ENCODE measurements at regions not wholly inside any gene's neighbourhood (a gene's known extent, or its start where the extent isn't known, plus 50 kb on each side); places are given as distances from the start of the nearest gene placed in this dataset.

GRCh38 chr1:57819893-57820292 is 396.0 kb upstream of the DAB1 start:
- TF ChIP-seq, protein P1, sequence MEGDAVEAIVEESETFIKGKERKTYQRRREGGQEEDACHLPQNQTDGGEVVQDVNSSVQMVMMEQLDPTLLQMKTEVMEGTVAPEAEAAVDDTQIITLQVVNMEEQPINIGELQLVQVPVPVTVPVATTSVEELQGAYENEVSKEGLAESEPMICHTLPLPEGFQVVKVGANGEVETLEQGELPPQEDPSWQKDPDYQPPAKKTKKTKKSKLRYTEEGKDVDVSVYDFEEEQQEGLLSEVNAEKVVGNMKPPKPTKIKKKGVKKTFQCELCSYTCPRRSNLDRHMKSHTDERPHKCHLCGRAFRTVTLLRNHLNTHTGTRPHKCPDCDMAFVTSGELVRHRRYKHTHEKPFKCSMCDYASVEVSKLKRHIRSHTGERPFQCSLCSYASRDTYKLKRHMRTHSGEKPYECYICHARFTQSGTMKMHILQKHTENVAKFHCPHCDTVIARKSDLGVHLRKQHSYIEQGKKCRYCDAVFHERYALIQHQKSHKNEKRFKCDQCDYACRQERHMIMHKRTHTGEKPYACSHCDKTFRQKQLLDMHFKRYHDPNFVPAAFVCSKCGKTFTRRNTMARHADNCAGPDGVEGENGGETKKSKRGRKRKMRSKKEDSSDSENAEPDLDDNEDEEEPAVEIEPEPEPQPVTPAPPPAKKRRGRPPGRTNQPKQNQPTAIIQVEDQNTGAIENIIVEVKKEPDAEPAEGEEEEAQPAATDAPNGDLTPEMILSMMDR (IDR thresholded peaks at IDR 0.05) = no peak
- no peak for TF ChIP-seq EZH2 (IDR thresholded peaks at IDR 0.05; ENCODE audit: borderline replicate concordance, insufficient read depth, low read depth, low read length, poor library complexity, severe bottlenecking)
- no peaks in the 10 kb centered on the region for H3K4me1 ChIP-seq (ENCODE audit: control insufficient read depth in 2 of 2, insufficient read depth in 2 of 2, low read length in 2 of 2)
- no peaks in the 10 kb centered on the region for H3K36me3 ChIP-seq (replicated peaks in 1 of 2; ENCODE audit: control extremely low read depth in 1 of 2, control insufficient read depth in 1 of 2, extremely low read depth in 1 of 2, insufficient read depth in 2 of 2, low read length in 1 of 2)
- WGBS (ENCODE audit: insufficient coverage) = 47% methylated on average over 4 of the region's 4 CpGs
- no peak overlapping the region for H3K27ac ChIP-seq (ENCODE audit: low read length in 2 of 2)
- no peak overlapping the region for H3K9ac ChIP-seq (ENCODE audit: low read length)
- ChIA-PET POLR2A (no interaction called here), CTCF (no interaction called here)
- H4K20me1 ChIP-seq (ENCODE audit: control insufficient read depth, insufficient read depth, low read length, poor library complexity, severe bottlenecking) = no peaks in the 10 kb centered on the region
- no peaks in the 10 kb centered on the region for H3K27me3 Mint-ChIP-seq
- intact Hi-C loops (cut with micrococcal nuclease) = no loop called here
- no peak overlapping the region for H3K4me3 ChIP-seq (ENCODE audit: control extremely low read depth in 1 of 5, extremely low read depth in 1 of 5, insufficient read depth in 1 of 5, low read depth in 2 of 5, low read length in 4 of 5)
- H3K9me3 Mint-ChIP-seq (ENCODE audit: insufficient read depth) = no peaks in the 10 kb centered on the region
- no peaks in the 10 kb centered on the region for H3K27me3 ChIP-seq (replicated peaks in 1 of 4; ENCODE audit: control extremely low read depth in 1 of 4, control insufficient read depth in 3 of 4, insufficient read depth in 4 of 4, low read length in 3 of 4)
- H3K4me2 ChIP-seq (replicated peaks; ENCODE audit: low read depth, low read length, poor library complexity, severe bottlenecking) = no peak overlapping the region
- H3K27ac Mint-ChIP-seq = no peak overlapping the region
- DNase-seq (no peak), ATAC-seq (ENCODE audit: low read depth) (no peak)
- H2AFZ ChIP-seq (ENCODE audit: insufficient read depth, low read depth, low read length, poor library complexity, severe bottlenecking) = no peak overlapping the region
- no peak overlapping the region for H3K4me3 Mint-ChIP-seq
- no peaks in the 10 kb centered on the region for H3K4me1 Mint-ChIP-seq
- no peaks in the 10 kb centered on the region for H3K79me2 ChIP-seq (ENCODE audit: control insufficient read depth, insufficient read depth, low read length)
- H3K9me3 ChIP-seq (ENCODE audit: control extremely low read depth in 1 of 3, control insufficient read depth in 2 of 3, insufficient read depth in 1 of 3, low read length in 2 of 3) = no peaks in the 10 kb centered on the region

DNA sequence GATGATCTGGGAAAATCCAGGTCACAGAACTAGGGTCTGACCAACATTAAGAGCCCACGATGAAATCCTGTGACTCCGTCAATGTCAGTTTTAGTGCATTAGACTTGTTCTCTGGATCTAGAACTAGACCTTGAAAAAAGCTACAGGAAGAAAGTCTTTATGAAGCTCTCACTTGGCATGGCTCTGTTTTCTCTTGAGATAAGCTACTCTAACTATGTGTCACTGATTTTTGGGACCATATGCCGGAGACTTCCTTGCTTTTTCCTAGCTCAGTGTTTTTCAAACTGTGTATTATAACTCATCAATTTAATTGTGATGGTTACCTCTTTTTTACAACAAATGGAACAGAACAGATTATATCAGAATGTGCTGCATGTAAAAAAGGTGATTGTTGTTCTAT is 379.7 kb upstream of the DAB1 start:
- H3K4me1 ChIP-seq (ENCODE audit: control insufficient read depth in 2 of 2, insufficient read depth in 2 of 2, low read length in 2 of 2) = no peaks in the 10 kb centered on the region
- H3K4me1 Mint-ChIP-seq = no peaks in the 10 kb centered on the region
- no peak overlapping the region for H2AFZ ChIP-seq (ENCODE audit: insufficient read depth, low read depth, low read length, poor library complexity, severe bottlenecking)
- intact Hi-C loops (cut with micrococcal nuclease) = no loop called here
- H3K4me3 ChIP-seq (ENCODE audit: control extremely low read depth in 1 of 5, extremely low read depth in 1 of 5, insufficient read depth in 1 of 5, low read depth in 2 of 5, low read length in 4 of 5) = no peak overlapping the region
- H3K9me3 ChIP-seq (ENCODE audit: control extremely low read depth in 1 of 3, control insufficient read depth in 2 of 3, insufficient read depth in 1 of 3, low read length in 2 of 3) = peaks cover 0 to 6% (median 0%) of the 10 kb centered on the region in 3 donors
- no peaks in the 10 kb centered on the region for H3K79me2 ChIP-seq (ENCODE audit: control insufficient read depth, insufficient read depth, low read length)
- no peaks in the 10 kb centered on the region for H3K9me3 Mint-ChIP-seq (ENCODE audit: insufficient read depth)
- no peak overlapping the region for H3K4me2 ChIP-seq (replicated peaks; ENCODE audit: low read depth, low read length, poor library complexity, severe bottlenecking)
- no peak overlapping the region for H3K9ac ChIP-seq (ENCODE audit: low read length)
- 94% methylated on average over 2 of the region's 3 CpGs for WGBS (ENCODE audit: insufficient coverage)
- DNase-seq (no peak), ATAC-seq (ENCODE audit: low read depth) (no peak)
- no peaks in the 10 kb centered on the region for H3K27me3 ChIP-seq (replicated peaks in 1 of 4; ENCODE audit: control extremely low read depth in 1 of 4, control insufficient read depth in 3 of 4, insufficient read depth in 4 of 4, low read length in 3 of 4)
- ChIA-PET CTCF (no interaction called here), POLR2A (no interaction called here)
- H3K27ac Mint-ChIP-seq = no peak overlapping the region
- no peak overlapping the region for H3K27ac ChIP-seq (ENCODE audit: low read length in 2 of 2)
- H3K27me3 Mint-ChIP-seq = no peaks in the 10 kb centered on the region
- H3K4me3 Mint-ChIP-seq = no peak overlapping the region
- no peaks in the 10 kb centered on the region for H4K20me1 ChIP-seq (ENCODE audit: control insufficient read depth, insufficient read depth, low read length, poor library complexity, severe bottlenecking)
- no peak for TF ChIP-seq EZH2 (IDR thresholded peaks at IDR 0.05; ENCODE audit: borderline replicate concordance, insufficient read depth, low read depth, low read length, poor library complexity, severe bottlenecking)
- TF ChIP-seq, protein P1 (IDR thresholded peaks at IDR 0.05) = no peak
- H3K36me3 ChIP-seq (replicated peaks in 1 of 2; ENCODE audit: control extremely low read depth in 1 of 2, control insufficient read depth in 1 of 2, extremely low read depth in 1 of 2, insufficient read depth in 2 of 2, low read length in 1 of 2) = no peaks in the 10 kb centered on the region
